ENCODE measurements at regions not wholly inside any gene's neighbourhood (a gene's known extent, or its start where the extent isn't known, plus 50 kb on each side); places are given as distances from the start of the nearest gene placed in this dataset.

DNA sequence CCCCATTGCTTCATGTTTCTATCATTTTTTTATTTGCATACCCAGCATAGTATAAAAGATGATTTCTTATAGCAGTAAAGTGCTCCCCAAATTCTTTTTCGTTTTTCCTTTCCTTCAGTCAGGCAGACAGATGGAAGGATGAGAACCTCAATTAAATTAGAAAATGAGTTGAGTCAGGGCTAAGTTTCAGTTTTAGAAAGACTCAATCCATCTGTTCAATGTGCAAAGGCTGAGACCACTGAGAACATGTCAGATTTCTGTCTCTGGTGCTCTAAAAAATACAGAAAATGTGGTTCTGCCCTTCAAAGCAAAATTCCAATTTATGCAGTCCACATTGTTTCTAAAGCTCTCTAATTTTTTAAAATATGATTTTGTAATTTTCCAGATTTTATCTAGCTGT, 257.6 kb upstream of the HS3ST5 start:
- Histone ChIP-seq H3K36me3 (ENCODE audit: insufficient read depth, low read length) (no peaks in the 10 kb centered on the region), H3K9me3 (ENCODE audit: control insufficient read depth, insufficient read depth, low read length) (no peaks in the 10 kb centered on the region), H3K4me1 (ENCODE audit: insufficient read depth, low read length) (no peaks in the 10 kb centered on the region), H3K9ac (ENCODE audit: low read depth, low read length) (no peak overlapping the region)

DNA sequence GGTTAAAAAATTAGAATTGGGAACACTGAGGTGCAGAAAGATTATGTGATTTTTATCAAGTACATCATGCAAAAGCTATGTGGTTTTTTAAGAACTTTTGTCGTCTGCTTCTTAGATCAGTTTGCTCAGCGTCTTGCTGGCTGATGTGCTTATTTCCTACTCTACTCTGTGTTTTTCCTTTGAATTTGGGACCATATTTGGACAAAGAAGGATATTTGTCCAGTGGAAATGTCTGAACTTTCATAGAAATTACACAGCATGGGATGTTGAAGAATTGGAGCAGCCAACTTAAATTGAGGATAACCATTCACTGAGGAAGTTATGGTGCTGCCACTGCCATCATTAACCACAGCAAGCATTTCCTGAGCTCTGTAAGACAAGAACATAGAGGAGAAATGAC, 252.8 kb upstream of the HS3ST5 start:
- Histone ChIP-seq H3K36me3 (ENCODE audit: insufficient read depth, low read length) (no peaks in the 10 kb centered on the region), H3K9me3 (ENCODE audit: control insufficient read depth, insufficient read depth, low read length) (no peaks in the 10 kb centered on the region), H3K4me1 (ENCODE audit: insufficient read depth, low read length) (no peaks in the 10 kb centered on the region), H3K9ac (ENCODE audit: low read depth, low read length) (no peak overlapping the region)

DNA sequence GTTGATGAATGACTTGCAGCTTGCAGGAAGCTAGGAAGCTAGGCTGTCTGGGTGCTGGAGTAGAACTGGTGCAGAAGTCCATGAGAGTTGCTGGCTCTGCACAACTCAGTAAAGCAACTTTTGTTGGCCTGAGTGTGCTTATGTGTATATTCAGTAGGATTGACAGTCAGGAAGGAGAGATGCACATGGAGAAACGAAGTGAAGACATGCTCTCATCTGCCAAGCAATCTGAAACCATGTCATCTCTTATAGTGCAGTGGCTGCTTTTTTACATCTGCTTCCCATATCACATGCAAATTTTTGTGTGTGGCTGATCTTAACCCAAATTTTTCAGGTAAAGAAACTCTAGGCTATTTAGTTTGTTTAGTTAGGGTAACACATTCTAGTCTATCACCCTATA, 252.4 kb upstream of the HS3ST5 start:
- Histone ChIP-seq H3K9me3 (ENCODE audit: control insufficient read depth, insufficient read depth, low read length) (no peaks in the 10 kb centered on the region), H3K36me3 (ENCODE audit: insufficient read depth, low read length) (no peaks in the 10 kb centered on the region), H3K9ac (ENCODE audit: low read depth, low read length) (no peak overlapping the region), H3K4me1 (ENCODE audit: insufficient read depth, low read length) (no peaks in the 10 kb centered on the region)

DNA sequence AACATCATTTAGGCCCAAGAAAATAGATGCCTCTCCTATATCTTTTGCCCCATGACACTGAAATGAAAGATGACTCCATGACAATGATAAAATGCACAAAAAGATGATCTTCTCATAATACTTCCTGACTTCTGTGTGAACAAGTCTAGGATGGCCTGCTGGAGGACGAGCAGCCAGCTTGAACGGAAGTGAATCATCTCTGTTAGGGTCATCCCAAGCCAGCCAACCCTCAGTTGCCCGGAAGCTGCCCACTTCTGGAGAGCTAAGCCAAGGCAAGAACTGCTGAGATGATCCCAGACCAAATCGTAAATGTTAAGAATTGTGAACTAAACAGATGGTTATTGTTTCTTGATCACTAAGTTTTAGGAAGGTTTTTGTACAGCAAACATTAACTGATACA, 249.7 kb upstream of the HS3ST5 start:
- H3K9me3 ChIP-seq (ENCODE audit: control insufficient read depth, insufficient read depth, low read length), result 0 out of 2 replicates have a peak, but pooled peaks cover 2% of the 10 kb centered on the region
- H3K9ac ChIP-seq (ENCODE audit: low read depth, low read length), result no peak overlapping the region
- H3K36me3 ChIP-seq (ENCODE audit: insufficient read depth, low read length), result no peaks in the 10 kb centered on the region
- H3K4me1 ChIP-seq (ENCODE audit: insufficient read depth, low read length), result no peaks in the 10 kb centered on the region

DNA sequence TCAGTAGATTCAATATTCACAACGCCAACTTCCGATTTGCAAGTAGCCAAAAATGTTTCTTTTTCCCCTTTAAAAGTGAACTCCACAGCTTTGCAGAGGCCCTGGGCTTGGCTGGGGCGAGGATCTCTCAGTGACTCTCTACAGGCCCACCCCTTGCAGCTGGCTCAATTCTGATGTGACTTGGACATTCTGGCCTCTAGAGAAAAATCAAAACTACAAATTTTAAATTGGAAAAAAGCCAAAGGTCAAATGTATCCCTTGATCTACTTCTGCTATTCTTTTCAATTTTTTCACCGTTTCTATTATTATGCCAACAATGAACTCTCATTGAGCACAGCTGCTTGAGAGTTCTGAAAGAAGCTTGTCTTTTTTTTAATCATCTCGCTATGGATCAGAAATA, 245.9 kb upstream of the HS3ST5 start:
- Histone ChIP-seq H3K9me3 (ENCODE audit: control insufficient read depth, insufficient read depth, low read length) (peaks cover 7% of the 10 kb centered on the region), H3K9ac (ENCODE audit: low read depth, low read length) (no peak overlapping the region), H3K4me1 (ENCODE audit: insufficient read depth, low read length) (no peaks in the 10 kb centered on the region), H3K36me3 (ENCODE audit: insufficient read depth, low read length) (no peaks in the 10 kb centered on the region)

DNA sequence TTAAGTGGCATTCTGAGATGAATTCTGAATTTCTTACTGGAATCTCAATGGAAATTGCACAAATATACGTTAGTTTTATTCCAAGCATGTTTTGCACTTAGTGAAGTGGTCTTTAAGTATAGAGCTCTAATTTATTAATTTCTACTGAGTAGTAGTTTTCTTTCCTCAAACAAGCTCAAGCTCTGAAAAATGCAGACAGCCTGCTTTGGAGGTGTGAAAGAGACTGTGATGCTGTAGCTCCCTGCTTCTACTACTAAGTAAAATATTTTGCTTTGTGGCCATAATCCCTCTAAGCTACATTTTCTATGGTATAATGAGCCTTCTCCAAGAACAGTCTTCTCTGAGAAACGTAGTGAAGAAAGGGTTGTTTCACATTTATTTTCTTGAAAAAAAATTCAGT, 243.5 kb upstream of the HS3ST5 start:
- H3K9ac ChIP-seq (ENCODE audit: low read depth, low read length), result no peak overlapping the region
- H3K9me3 ChIP-seq (ENCODE audit: control insufficient read depth, insufficient read depth, low read length), result peaks cover 9% of the 10 kb centered on the region
- H3K36me3 ChIP-seq (ENCODE audit: insufficient read depth, low read length), result no peaks in the 10 kb centered on the region
- H3K4me1 ChIP-seq (ENCODE audit: insufficient read depth, low read length), result no peaks in the 10 kb centered on the region

DNA sequence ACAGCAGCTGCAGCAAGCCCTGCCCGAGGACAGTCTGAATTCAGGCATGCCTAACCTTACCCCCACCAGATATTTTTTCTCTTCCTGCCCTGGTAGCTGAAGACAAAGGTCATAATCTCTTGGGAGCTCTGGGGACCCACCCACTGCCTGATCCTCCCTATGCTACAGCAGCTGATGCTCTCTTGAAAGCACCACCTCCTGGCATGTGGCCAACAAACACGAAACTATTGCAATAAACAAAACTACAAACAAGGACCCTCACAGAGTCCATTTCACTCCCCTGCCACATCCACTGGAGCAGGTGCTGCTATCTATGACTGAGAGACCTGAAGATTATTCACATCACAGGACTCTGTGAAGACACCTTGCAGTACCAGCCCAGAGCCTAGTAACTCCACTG, 238.5 kb upstream of the HS3ST5 start:
- Histone ChIP-seq H3K36me3 (ENCODE audit: insufficient read depth, low read length) (no peaks in the 10 kb centered on the region; the same call in 1 of the 2 replicates), H3K9me3 (ENCODE audit: control insufficient read depth, insufficient read depth, low read length) (peaks cover 5% of the 10 kb centered on the region), H3K9ac (ENCODE audit: low read depth, low read length) (no peak overlapping the region), H3K4me1 (ENCODE audit: insufficient read depth, low read length) (no peaks in the 10 kb centered on the region; the same call in 1 of the 2 replicates)

DNA sequence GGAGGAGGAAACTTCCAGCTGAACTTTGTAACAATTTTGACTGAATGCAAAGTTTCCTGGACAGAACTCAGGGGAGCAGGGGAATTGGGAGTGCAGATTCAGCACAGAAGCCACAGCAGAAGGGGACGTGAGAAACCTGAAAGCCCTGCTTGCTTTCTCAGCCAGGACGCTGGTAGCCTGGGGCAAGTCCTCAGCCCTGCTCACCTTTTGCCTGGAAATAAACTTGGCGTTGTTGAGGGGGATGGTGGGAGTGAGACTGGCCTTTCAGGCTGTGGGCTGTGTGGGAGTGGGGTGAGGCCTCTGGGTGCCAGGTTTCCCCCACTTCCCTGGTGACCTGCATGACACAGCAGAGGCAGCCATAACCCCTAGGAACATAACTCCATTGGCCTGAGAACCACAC, 238.1 kb upstream of the HS3ST5 start:
- Histone ChIP-seq H3K4me1 (ENCODE audit: insufficient read depth, low read length) (no peaks in the 10 kb centered on the region; the same call in 1 of the 2 replicates), H3K9ac (ENCODE audit: low read depth, low read length) (no peak overlapping the region), H3K9me3 (ENCODE audit: control insufficient read depth, insufficient read depth, low read length) (peaks cover 2% of the 10 kb centered on the region; the same call in 1 of the 2 replicates), H3K36me3 (ENCODE audit: insufficient read depth, low read length) (no peaks in the 10 kb centered on the region; the same call in 1 of the 2 replicates)

DNA sequence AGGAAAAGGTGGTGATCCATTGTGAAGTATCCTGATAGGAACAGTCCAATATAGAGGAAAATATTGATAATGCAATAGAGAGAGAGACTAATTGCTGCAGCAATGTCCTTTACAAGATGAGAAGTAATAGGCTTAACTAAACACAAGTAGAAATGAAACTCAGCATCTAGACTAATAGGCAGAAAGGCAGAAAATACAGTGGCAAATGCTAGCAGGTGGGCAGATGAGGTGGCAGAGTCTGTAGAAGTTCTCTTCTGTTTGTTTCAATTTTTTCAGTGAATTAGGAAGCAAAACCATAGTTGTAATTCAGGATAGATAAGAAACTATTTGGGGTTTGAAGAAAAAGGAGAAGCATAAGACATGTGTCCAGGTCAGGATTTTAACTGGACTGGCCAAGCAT, 236.7 kb upstream of the HS3ST5 start:
- no peaks in the 10 kb centered on the region; the same call in 1 of the 2 replicates for H3K4me1 ChIP-seq (ENCODE audit: insufficient read depth, low read length)
- H3K9me3 ChIP-seq (ENCODE audit: control insufficient read depth, insufficient read depth, low read length), result peaks cover 2% of the 10 kb centered on the region; the same call in 1 of the 2 replicates
- no peaks in the 10 kb centered on the region; the same call in 1 of the 2 replicates for H3K36me3 ChIP-seq (ENCODE audit: insufficient read depth, low read length)
- no peak overlapping the region for H3K9ac ChIP-seq (ENCODE audit: low read depth, low read length)

DNA sequence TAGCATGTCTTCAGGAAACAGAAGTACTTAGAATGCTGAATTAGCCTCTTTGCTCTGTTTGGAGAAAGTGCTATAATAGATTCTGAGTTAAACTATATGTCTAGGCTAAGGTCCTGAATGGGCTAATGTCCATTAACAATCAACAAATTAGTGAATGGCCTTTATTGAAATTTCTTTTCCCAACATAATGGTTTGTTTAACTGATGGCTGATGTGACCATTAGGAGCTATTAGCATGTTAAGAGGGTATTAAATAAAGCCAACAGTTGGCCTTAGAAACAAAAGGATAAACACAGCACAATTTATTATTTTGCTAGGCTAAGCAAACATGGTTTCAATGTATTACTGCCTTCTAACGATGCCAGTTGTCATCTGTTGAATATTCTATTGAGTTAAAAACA, 234.3 kb upstream of the HS3ST5 start:
- no peak overlapping the region for H3K9ac ChIP-seq (ENCODE audit: low read depth, low read length)
- H3K9me3 ChIP-seq (ENCODE audit: control insufficient read depth, insufficient read depth, low read length), result peaks cover 2% of the 10 kb centered on the region; the same call in 1 of the 2 replicates
- H3K4me1 ChIP-seq (ENCODE audit: insufficient read depth, low read length), result no peaks in the 10 kb centered on the region; the same call in 1 of the 2 replicates
- H3K36me3 ChIP-seq (ENCODE audit: insufficient read depth, low read length), result no peaks in the 10 kb centered on the region; the same call in 1 of the 2 replicates

DNA sequence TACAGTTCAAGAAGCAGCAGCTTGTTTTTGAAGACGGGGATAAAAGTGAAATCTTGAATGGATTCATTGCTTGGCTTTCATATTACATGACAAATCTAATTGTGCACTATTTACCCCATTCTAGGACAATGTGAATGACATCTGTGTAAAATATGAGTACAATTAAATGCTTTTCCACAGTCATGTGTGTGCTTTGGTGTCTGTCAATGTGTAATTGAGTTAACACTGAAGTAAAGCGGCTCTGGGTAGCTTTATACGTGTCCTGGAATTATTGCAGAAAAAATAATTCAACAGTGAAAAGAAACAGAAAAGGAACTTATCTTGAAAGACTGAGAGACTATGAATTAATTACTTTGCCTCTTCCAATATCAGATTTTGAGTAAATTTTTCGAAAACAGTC, 233.5 kb upstream of the HS3ST5 start:
- H3K4me1 ChIP-seq (ENCODE audit: insufficient read depth, low read length), result no peaks in the 10 kb centered on the region; the same call in 1 of the 2 replicates
- no peaks in the 10 kb centered on the region; the same call in 1 of the 2 replicates for H3K36me3 ChIP-seq (ENCODE audit: insufficient read depth, low read length)
- no peak overlapping the region for H3K9ac ChIP-seq (ENCODE audit: low read depth, low read length)
- no peaks in the 10 kb centered on the region; the same call in 1 of the 2 replicates for H3K9me3 ChIP-seq (ENCODE audit: control insufficient read depth, insufficient read depth, low read length)

DNA sequence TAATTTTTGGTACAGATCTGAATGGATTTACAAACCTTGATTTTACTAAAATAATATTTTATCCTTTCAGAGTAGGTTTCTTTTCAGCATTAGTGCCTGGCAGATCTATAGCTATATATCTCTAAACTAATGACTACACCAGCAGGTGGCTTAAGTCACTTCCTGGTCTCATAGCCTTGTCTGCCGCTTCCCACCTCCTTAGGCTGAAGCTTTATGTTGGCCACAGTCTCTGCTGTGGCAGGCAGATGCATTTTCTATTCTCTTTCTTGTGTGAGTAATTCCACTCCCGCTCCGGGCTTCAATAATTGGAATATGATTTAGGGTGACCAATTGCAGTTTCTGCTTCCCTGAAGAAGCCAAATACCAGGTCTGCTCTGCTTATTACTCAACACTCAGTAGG, 226.8 kb upstream of the HS3ST5 start:
- no peaks in the 10 kb centered on the region for H3K36me3 ChIP-seq (ENCODE audit: insufficient read depth, low read length)
- peaks cover 9% of the 10 kb centered on the region; the same call in 1 of the 2 replicates for H3K4me1 ChIP-seq (ENCODE audit: insufficient read depth, low read length)
- H3K9ac ChIP-seq (ENCODE audit: low read depth, low read length), result no peak overlapping the region
- peaks cover 5% of the 10 kb centered on the region; the same call in 1 of the 2 replicates for H3K9me3 ChIP-seq (ENCODE audit: control insufficient read depth, insufficient read depth, low read length)

DNA sequence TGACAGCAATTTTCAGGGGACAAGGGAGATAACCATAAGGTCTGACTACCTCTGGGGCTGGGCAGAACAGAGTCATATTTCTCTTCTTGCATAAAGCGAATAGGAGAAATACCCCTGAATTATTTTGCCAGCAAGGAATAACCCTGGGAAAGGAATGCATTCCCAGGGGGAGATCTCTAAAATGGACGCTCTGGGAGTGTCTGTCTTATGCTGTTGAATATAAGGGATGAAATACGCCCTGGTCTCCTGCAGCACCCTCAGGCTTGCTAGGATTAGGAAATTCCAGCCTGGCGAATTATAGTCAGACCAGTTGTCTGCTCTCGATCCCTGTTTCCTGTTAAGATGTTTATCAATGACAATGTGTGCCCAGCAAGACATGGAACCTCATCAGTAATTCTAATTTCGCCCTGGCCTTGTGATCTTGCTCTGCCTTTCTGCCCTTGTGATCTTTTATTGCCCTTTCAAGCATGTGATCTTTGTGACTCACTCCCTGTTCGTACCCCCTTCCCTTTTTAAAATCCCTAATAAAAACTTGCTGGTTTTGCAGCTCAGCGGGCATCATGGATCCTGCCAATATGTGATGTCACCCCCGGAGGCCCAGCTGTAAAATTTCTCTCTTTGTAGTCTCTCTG, 221.6 kb upstream of the HS3ST5 start:
- Histone ChIP-seq H3K9me3 (ENCODE audit: control insufficient read depth, insufficient read depth, low read length) (peaks cover 5% of the 10 kb centered on the region; the same call in 1 of the 2 replicates), H3K36me3 (ENCODE audit: insufficient read depth, low read length) (no peaks in the 10 kb centered on the region), H3K4me1 (ENCODE audit: insufficient read depth, low read length) (no peaks in the 10 kb centered on the region), H3K9ac (ENCODE audit: low read depth, low read length) (no peak overlapping the region)

DNA sequence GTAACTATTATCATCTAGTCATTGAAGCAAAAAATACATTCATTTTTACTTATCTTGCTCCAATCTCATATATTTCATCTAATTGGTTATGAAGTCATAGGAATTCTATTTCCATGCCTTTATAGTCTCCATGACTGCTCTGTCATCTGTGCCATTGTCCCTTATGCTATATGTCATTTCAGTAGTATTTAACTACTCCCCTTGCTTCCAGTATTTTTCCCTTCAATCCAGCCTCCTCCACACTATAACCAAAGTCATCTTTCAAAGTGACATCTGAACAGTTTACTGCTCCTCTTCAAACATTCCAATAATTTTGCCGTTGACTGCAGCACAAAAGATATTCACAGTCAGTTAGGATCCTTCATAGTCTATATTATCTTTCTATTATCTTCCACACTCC, 216.6 kb upstream of the HS3ST5 start:
- no peaks in the 10 kb centered on the region for H3K4me1 ChIP-seq (ENCODE audit: insufficient read depth, low read length)
- no peak overlapping the region for H3K9ac ChIP-seq (ENCODE audit: low read depth, low read length)
- H3K36me3 ChIP-seq (ENCODE audit: insufficient read depth, low read length), result no peaks in the 10 kb centered on the region
- H3K9me3 ChIP-seq (ENCODE audit: control insufficient read depth, insufficient read depth, low read length), result no peaks in the 10 kb centered on the region

DNA sequence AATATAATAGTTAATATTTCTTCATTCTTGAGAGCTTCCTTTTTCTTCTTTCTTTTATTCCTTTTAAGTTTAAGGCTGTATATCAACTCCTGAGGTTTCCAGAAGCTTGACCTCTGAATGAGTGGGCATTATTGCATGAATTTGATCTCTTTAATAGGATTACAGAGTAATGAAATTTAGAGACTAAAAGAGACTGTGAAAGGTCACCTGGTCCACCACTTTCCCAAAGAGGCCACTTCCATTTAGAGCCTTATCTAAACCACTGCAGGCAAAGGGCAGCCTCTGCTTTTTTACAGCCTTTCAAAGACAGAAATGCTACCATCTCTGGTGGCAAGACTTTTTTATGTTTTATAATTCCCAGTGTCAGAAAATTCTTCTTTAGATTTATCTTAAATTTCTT, 215.3 kb upstream of the HS3ST5 start:
- Histone ChIP-seq H3K9me3 (ENCODE audit: control insufficient read depth, insufficient read depth, low read length) (no peaks in the 10 kb centered on the region), H3K4me1 (ENCODE audit: insufficient read depth, low read length) (no peaks in the 10 kb centered on the region), H3K9ac (ENCODE audit: low read depth, low read length) (no peak overlapping the region), H3K36me3 (ENCODE audit: insufficient read depth, low read length) (no peaks in the 10 kb centered on the region)
